ENCODE measurements at regions not wholly inside any gene's neighbourhood (a gene's known extent, or its start where the extent isn't known, plus 50 kb on each side); places are given as distances from the start of the nearest gene placed in this dataset.

GRCh38 chr2:16302431-16303272 lies 362.3 kb downstream of the MYCN start:
- Histone ChIP-seq H3K36me3 (ENCODE audit: control insufficient read depth, insufficient read depth, low read length) (no peaks in the 10 kb centered on the region), H3K4me3 (ENCODE audit: low read depth, low read length) (peak overlapping the region; percentile 28)
- TF ChIP-seq CTCF (IDR thresholded peaks at IDR 0.05): no peak

DNA sequence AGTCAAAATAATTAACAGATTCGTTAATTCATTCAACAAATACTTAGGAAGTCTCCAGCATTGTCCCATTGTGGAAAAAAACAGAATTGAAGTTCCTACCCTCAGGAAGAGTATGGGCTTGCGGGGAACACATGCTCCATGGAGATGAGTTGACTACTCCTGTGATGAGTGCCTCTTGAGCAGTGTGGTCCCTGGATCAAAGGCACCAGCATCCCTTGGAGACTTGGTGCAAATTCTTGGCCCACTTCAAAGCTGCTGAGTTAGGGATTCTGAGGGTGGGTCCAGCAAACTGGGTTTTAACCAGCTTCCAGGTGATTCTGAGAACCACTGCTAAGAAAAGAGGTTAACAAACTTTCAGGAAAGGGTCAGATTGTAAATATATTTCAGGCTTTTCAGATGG lies 361.6 kb downstream of the MYCN start:
- no peak overlapping the region for H3K27ac ChIP-seq
- H3K4me2 ChIP-seq (ENCODE audit: low read length): no peak overlapping the region
- H3K9me3 ChIP-seq (ENCODE audit: control insufficient read depth, low read length): no peaks in the 10 kb centered on the region
- no peaks in the 10 kb centered on the region for H3K36me3 ChIP-seq (ENCODE audit: control insufficient read depth, insufficient read depth, low read length)
- no peak overlapping the region for H3K4me3 ChIP-seq (ENCODE audit: low read depth, low read length)
- H2AFZ ChIP-seq: no peak overlapping the region
- TF ChIP-seq CTCF (IDR thresholded peaks at IDR 0.05): no peak
- H3K4me1 ChIP-seq: no peaks in the 10 kb centered on the region
- peaks cover 2% of the 10 kb centered on the region for H3K27me3 ChIP-seq (ENCODE audit: control insufficient read depth, insufficient read depth, low read length)
- no peaks in the 10 kb centered on the region for H3K79me2 ChIP-seq
- no peak overlapping the region for H3K9ac ChIP-seq

More at GRCh38 chr2:16302431-16303272, 362.3 kb downstream of the MYCN start:
- peak overlapping the region; percentile 57 for H3K4me2 ChIP-seq (ENCODE audit: low read length)
- no peak overlapping the region for H3K9ac ChIP-seq
- H3K79me2 ChIP-seq: no peaks in the 10 kb centered on the region
- H3K27ac ChIP-seq: no peak overlapping the region
- H3K4me1 ChIP-seq: no peaks in the 10 kb centered on the region
- H3K27me3 ChIP-seq (ENCODE audit: control insufficient read depth, insufficient read depth, low read length): peaks cover 2% of the 10 kb centered on the region
- no peaks in the 10 kb centered on the region for H3K9me3 ChIP-seq (ENCODE audit: control insufficient read depth, low read length)
- peak overlapping the region; percentile 25 for H2AFZ ChIP-seq

DNA sequence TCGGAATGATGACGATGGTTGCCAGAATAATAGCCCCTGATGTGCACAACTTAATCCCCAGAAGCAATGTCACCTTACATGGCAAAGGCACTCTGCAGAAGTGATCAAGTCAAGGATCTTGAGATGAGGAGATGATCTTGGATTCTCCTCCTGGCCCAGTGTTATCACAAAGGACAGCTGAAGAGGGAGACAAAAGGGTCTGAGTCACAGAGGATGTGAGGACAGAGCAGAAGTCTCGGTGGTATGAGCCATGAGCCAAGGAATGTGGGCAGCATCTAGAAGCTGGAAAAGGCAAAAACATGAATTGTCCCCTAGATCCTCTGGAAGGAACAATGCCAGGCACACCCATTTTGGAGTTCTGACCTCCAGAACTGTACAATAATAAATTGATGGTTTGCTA lies 358.5 kb downstream of the MYCN start:
- Histone ChIP-seq H3K36me3 (ENCODE audit: control insufficient read depth, insufficient read depth, low read length) (no peaks in the 10 kb centered on the region), H3K4me3 (ENCODE audit: low read depth, low read length) (no peak overlapping the region), H3K4me2 (ENCODE audit: low read length) (no peak overlapping the region), H3K27ac (no peak overlapping the region), H2AFZ (no peak overlapping the region), H3K79me2 (no peaks in the 10 kb centered on the region), H3K27me3 (ENCODE audit: control insufficient read depth, insufficient read depth, low read length) (peaks cover 2% of the 10 kb centered on the region), H3K4me1 (no peaks in the 10 kb centered on the region), H3K9me3 (ENCODE audit: control insufficient read depth, low read length) (no peaks in the 10 kb centered on the region), H3K9ac (no peak overlapping the region)
- no peak for TF ChIP-seq CTCF (IDR thresholded peaks at IDR 0.05)

DNA sequence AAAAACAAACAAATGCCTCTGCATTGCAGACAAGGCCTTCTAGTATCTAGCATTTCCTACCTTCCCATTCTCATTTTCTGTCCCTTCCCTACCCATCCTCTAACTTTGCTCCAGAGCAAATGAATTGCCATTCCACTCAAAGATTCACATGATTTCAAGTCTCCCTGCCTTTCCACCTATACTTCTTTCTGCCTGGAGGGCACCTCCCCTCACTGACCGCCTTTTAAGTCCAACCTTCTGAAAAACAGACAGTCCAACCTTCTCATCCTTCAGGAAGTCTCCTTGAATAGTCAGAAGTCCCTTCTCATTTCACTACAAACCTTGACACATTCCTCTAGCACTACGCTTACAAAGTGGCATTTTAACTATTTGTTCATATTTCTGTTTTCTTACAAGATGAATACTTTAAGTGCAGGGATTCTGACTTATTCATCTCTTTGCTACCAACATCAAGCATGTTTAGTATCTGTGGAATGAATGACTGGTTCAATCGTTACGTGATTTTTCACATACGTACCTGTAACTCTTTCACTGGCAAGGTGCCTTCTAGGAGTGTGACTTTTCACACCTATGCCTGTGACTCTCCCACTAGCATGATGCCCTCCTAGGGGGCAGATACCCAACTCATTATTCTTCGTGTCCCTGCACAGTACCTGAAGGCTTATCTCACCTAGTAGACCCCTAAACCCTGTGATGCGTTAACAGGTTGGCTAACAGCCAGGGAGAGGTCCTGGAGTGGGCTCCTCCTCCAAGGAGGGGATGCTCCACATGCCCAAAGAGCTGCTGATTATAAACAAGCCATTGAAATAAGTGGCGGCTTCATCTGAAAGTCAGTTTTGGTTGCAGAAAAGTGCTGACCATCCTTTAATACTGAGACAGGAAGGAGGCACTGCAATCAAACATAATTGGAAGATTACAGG lies 356.2 kb downstream of the MYCN start:
- Histone ChIP-seq H3K36me3 (ENCODE audit: control insufficient read depth, insufficient read depth, low read length) (no peaks in the 10 kb centered on the region), H3K9me3 (ENCODE audit: control insufficient read depth, low read length) (no peaks in the 10 kb centered on the region), H3K27me3 (ENCODE audit: control insufficient read depth, insufficient read depth, low read length) (peaks cover 2% of the 10 kb centered on the region), H3K4me1 (no peaks in the 10 kb centered on the region), H3K27ac (no peak overlapping the region), H3K79me2 (no peaks in the 10 kb centered on the region), H3K9ac (no peak overlapping the region), H3K4me3 (ENCODE audit: low read depth, low read length) (no peak overlapping the region), H3K4me2 (ENCODE audit: low read length) (no peak overlapping the region), H2AFZ (no peak overlapping the region)
- TF ChIP-seq CTCF (IDR thresholded peaks at IDR 0.05): no peak
